Esophagus squamous epithelium (tissue), 4 donors: ENCODE measurements at regions not wholly inside any gene's neighbourhood (a gene's known extent, or its start where the extent isn't known, plus 50 kb on each side); places are given as distances from the start of the nearest gene placed in this dataset.

Experiments
- POLR2A ChIP-seq, 4 donors: fragments of 450-650 bp; IDR thresholded peaks; one replicate each; pipeline ENCODE4 v1.6.1; 2017; ENCODE audit warnings: antibody characterized with exemption in 4 of 4, mild to moderate bottlenecking in 4 of 4, moderate library complexity in 3 of 4
- TF ChIP-seq, protein P1 (sequence below), 6 experiments: fragments of 450-650 bp in 4 of 6; fragments of 200-600 bp in 2 of 6; sonication (generic) in 2 of 6; IDR thresholded peaks; one replicate each; pipeline ENCODE4 v1.5.1; 2016 to 2019; ENCODE audit warnings: antibody characterized with exemption in 6 of 6, mild to moderate bottlenecking in 4 of 6, moderate library complexity in 4 of 6

DNA sequence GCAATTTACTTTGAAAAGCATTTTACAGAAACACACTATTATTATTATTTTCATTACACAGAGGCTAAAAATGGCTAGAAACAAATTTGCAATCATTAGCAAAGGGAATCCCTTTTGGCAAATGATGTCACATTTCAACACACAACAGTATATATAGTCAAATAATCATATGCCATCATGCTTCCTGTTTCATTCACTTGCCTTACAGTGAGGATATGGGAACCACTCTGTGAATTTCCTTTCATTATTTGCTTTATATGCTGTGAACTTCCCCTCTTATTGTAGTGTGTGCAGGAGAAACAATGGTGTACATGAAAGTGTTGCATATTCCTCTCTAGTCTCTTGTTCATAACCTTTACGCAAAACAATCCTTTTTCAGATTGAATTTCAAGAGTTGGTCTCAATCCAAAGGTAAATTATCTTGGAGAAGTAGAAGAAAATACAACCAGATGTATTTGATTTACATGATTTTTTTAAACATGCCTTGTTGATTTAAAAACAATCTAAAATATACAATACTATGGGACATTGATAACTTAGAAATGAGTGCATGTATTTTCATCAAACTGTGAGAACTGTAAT is 657.3 kb downstream of the EFNB2 start:
- TF ChIP-seq, protein P1, sequence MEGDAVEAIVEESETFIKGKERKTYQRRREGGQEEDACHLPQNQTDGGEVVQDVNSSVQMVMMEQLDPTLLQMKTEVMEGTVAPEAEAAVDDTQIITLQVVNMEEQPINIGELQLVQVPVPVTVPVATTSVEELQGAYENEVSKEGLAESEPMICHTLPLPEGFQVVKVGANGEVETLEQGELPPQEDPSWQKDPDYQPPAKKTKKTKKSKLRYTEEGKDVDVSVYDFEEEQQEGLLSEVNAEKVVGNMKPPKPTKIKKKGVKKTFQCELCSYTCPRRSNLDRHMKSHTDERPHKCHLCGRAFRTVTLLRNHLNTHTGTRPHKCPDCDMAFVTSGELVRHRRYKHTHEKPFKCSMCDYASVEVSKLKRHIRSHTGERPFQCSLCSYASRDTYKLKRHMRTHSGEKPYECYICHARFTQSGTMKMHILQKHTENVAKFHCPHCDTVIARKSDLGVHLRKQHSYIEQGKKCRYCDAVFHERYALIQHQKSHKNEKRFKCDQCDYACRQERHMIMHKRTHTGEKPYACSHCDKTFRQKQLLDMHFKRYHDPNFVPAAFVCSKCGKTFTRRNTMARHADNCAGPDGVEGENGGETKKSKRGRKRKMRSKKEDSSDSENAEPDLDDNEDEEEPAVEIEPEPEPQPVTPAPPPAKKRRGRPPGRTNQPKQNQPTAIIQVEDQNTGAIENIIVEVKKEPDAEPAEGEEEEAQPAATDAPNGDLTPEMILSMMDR (IDR thresholded peaks at IDR 0.05) = no peak
- TF ChIP-seq POLR2A (IDR thresholded peaks at IDR 0.05) = no peak
